ENCODE measurements at regions not wholly inside any gene's neighbourhood (a gene's known extent, or its start where the extent isn't known, plus 50 kb on each side); places are given as distances from the start of the nearest gene placed in this dataset.

GRCh38 chrX:39175418-39176057, 374.3 kb downstream of the MID1IP1 start:
- H3K27me3 ChIP-seq (ENCODE audit: control insufficient read depth, extremely low read depth, insufficient read depth, low read length): peaks cover 6% of the 10 kb centered on the region
- no peak for FAIRE-seq
- no peak for DNase-seq (ENCODE audit: low read depth, low spot score)
- no peaks in the 10 kb centered on the region for H3K36me3 ChIP-seq (ENCODE audit: control insufficient read depth in 2 of 2, extremely low read depth in 1 of 2, insufficient read depth in 2 of 2, low read length in 2 of 2)
- H3K4me1 ChIP-seq (ENCODE audit: control insufficient read depth, extremely low read depth, insufficient read depth, low read length): no peaks in the 10 kb centered on the region
- no peaks in the 10 kb centered on the region for H3K9me3 ChIP-seq (ENCODE audit: control insufficient read depth, low read depth, low read length)
- H3K79me2 ChIP-seq (ENCODE audit: control insufficient read depth, insufficient read depth, low read length): no peaks in the 10 kb centered on the region
- H3K9ac ChIP-seq (ENCODE audit: control insufficient read depth, extremely low read depth, insufficient read depth, low read length): no peak overlapping the region
- no peak for TF ChIP-seq EZH2 (IDR thresholded peaks at IDR 0.05; ENCODE audit: low read length)
- TF ChIP-seq, protein P1, sequence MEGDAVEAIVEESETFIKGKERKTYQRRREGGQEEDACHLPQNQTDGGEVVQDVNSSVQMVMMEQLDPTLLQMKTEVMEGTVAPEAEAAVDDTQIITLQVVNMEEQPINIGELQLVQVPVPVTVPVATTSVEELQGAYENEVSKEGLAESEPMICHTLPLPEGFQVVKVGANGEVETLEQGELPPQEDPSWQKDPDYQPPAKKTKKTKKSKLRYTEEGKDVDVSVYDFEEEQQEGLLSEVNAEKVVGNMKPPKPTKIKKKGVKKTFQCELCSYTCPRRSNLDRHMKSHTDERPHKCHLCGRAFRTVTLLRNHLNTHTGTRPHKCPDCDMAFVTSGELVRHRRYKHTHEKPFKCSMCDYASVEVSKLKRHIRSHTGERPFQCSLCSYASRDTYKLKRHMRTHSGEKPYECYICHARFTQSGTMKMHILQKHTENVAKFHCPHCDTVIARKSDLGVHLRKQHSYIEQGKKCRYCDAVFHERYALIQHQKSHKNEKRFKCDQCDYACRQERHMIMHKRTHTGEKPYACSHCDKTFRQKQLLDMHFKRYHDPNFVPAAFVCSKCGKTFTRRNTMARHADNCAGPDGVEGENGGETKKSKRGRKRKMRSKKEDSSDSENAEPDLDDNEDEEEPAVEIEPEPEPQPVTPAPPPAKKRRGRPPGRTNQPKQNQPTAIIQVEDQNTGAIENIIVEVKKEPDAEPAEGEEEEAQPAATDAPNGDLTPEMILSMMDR (optimal IDR thresholded peaks at IDR 0.05 in 1 of 3, IDR thresholded peaks at IDR 0.05 in 1 of 3, conservative IDR thresholded peaks at IDR 0.05 in 1 of 3; ENCODE audit: extremely low read depth in 1 of 3, insufficient read depth in 2 of 3, low read length in 3 of 3): no peak
- no peak overlapping the region for H3K4me3 ChIP-seq (ENCODE audit: control insufficient read depth in 2 of 3, extremely low read depth in 1 of 3, insufficient read depth in 2 of 3, low read depth in 1 of 3, low read length in 3 of 3)
- H3K4me2 ChIP-seq (ENCODE audit: control insufficient read depth, extremely low read depth, insufficient read depth, low read depth, low read length): no peak overlapping the region
- no peak overlapping the region for H2AFZ ChIP-seq (ENCODE audit: control insufficient read depth, low read length)
- no peaks in the 10 kb centered on the region for H3K9me1 ChIP-seq (ENCODE audit: control insufficient read depth, extremely low read depth, insufficient read depth, low read length)
- H3K27ac ChIP-seq (ENCODE audit: control insufficient read depth, insufficient read depth, low read length): no peak overlapping the region
- dilution Hi-C loops (cut with MboI; ENCODE audit: extremely low pct_ligation_motif_present, low sequenced_read_pairs): no loop called here
- H4K20me1 ChIP-seq (ENCODE audit: control insufficient read depth, extremely low read depth, insufficient read depth, low read length): no peaks in the 10 kb centered on the region

DNA sequence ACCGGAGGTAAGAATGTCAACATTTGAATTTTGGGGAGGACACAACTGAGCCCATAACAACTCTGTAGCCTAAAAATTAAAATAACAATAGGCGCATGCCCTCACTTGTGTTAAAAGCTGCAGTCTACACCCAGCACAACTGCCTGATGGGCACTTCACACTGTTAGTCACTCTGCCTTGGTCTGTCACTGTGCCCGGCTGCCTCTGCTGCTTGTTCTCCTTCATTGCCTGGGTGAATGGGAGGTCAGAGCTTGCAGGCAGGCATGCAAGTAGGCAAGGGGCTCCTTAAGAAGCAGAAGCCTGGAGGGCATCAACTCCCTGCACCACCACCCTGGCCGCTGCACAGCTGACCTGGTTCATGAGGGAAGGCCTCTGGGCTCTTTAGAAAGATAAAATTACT, 374.8 kb downstream of the MID1IP1 start:
- DNase-seq (ENCODE audit: low read depth, low spot score) (no peak), FAIRE-seq (no peak)
- dilution Hi-C loops (cut with MboI; ENCODE audit: extremely low pct_ligation_motif_present, low sequenced_read_pairs): no loop called here
- Histone ChIP-seq H3K27me3 (ENCODE audit: control insufficient read depth, extremely low read depth, insufficient read depth, low read length) (peaks cover 6% of the 10 kb centered on the region), H3K4me2 (ENCODE audit: control insufficient read depth, extremely low read depth, insufficient read depth, low read depth, low read length) (no peak overlapping the region), H3K9me3 (ENCODE audit: control insufficient read depth, low read depth, low read length) (no peaks in the 10 kb centered on the region), H2AFZ (ENCODE audit: control insufficient read depth, low read length) (no peak overlapping the region), H3K36me3 (ENCODE audit: control insufficient read depth in 2 of 2, extremely low read depth in 1 of 2, insufficient read depth in 2 of 2, low read length in 2 of 2) (no peaks in the 10 kb centered on the region), H3K9ac (ENCODE audit: control insufficient read depth, extremely low read depth, insufficient read depth, low read length) (no peak overlapping the region), H4K20me1 (ENCODE audit: control insufficient read depth, extremely low read depth, insufficient read depth, low read length) (no peaks in the 10 kb centered on the region), H3K4me3 (ENCODE audit: control insufficient read depth in 2 of 3, extremely low read depth in 1 of 3, insufficient read depth in 2 of 3, low read depth in 1 of 3, low read length in 3 of 3) (no peak overlapping the region), H3K79me2 (ENCODE audit: control insufficient read depth, insufficient read depth, low read length) (no peaks in the 10 kb centered on the region), H3K9me1 (ENCODE audit: control insufficient read depth, extremely low read depth, insufficient read depth, low read length) (no peaks in the 10 kb centered on the region), H3K4me1 (ENCODE audit: control insufficient read depth, extremely low read depth, insufficient read depth, low read length) (no peaks in the 10 kb centered on the region), H3K27ac (ENCODE audit: control insufficient read depth, insufficient read depth, low read length) (no peak overlapping the region)
- TF ChIP-seq, protein P1 (optimal IDR thresholded peaks at IDR 0.05 in 1 of 3, IDR thresholded peaks at IDR 0.05 in 1 of 3, conservative IDR thresholded peaks at IDR 0.05 in 1 of 3; ENCODE audit: extremely low read depth in 1 of 3, insufficient read depth in 2 of 3, low read length in 3 of 3): no peak
- no peak for TF ChIP-seq EZH2 (IDR thresholded peaks at IDR 0.05; ENCODE audit: low read length)

Measured in keratinocyte (primary cell).